Cardiac fibroblast (primary cell): ENCODE measurements at regions not wholly inside any gene's neighbourhood (a gene's known extent, or its start where the extent isn't known, plus 50 kb on each side); places are given as distances from the start of the nearest gene placed in this dataset.
A peak's percentile ranks its signal among the peaks of the same experiment; 100 is the strongest.

ENCODE experiments used
- DNase-seq, 2 donors: peaks; one replicate each; pipeline versions ENCODE4 v3.0.0 to v3.0.0-alpha.2; 2010; ENCODE audit warnings: low read depth in 2 of 2
- H3K4me3 ChIP-seq, 2 donors: replicated peaks in 1 of 2; 1 replicate in 1 of 2; 2 replicates in 1 of 2; pipeline ENCODE4 v1.5.1; 2011; ENCODE audit warnings: low read depth in 2 of 2, low read length in 2 of 2, mild to moderate bottlenecking in 2 of 2, moderate library complexity in 1 of 2
- CTCF ChIP-seq: IDR thresholded peaks from one replicate; pipeline ENCODE4 v1.5.1; 2011; ENCODE audit warnings: low read depth, mild to moderate bottlenecking, low read length, inconsistent platforms

DNA sequence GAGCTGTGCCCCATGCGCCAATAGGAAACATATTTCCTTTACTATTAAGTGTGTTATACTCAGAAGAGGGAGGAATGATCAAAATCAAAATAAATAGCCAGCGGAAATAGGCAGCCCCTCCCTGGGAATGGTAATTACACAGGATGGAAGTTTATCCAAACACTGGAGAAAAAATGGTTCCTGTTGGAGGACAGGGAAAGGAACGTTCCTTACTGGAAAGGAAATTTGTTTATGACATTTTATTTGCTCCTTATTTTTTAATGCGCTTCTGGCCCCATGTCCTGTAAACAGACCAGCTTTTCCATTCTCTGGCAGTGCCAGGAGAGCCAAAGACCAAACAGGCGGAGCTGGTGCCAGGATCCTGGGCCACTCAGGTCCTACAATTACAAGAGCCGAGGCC, 273.7 kb downstream of the SOX9 start:
- H3K4me3 ChIP-seq = no peak overlapping the region
- no peak for TF ChIP-seq CTCF
- no peak for DNase-seq

- H3K4me3 ChIP-seq = no peak overlapping the region
- DNase-seq = no peak
- no peak for TF ChIP-seq CTCF
These were observed 275.3 kb downstream of the SOX9 start for GRCh38 chr17:72396121-72396520.

DNA sequence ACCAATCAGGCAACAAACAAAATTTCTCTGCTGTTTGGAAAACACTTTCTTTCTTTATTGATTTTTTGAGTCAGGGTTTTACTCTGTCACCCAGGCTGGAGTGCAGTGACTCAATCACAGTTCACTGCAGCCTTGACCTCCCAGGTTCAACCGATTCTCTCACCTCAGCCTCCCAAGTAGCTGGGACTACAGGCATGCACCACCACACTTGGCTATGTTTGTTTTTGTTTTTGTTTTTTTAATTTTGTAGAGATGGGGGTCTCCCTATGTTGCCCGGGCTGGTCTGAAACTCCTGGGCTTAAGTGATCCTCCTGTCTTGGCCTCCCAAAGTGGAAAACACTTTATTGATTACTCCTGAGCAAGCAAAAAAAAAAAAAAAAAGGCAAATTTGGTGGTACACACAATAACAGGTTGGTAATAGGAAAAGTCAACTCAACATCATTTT, 276.4 kb downstream of the SOX9 start:
- no peak for DNase-seq
- H3K4me3 ChIP-seq = no peak overlapping the region
- no peak for TF ChIP-seq CTCF

- peak; percentile 42 to 60 for DNase-seq
- no peak for TF ChIP-seq CTCF
- no peak overlapping the region for H3K4me3 ChIP-seq
These were observed 276.9 kb downstream of the SOX9 start for GRCh38 chr17:72397687-72398086.

GRCh38 chr17:72399023-72399607, 278.3 kb downstream of the SOX9 start:
- no peak for DNase-seq
- no peak overlapping the region for H3K4me3 ChIP-seq
- TF ChIP-seq CTCF = no peak

GRCh38 chr17:72399608-72400487, 279.0 kb downstream of the SOX9 start:
- DNase-seq = no peak
- no peak overlapping the region for H3K4me3 ChIP-seq
- TF ChIP-seq CTCF = no peak
